ENCODE measurements at regions not wholly inside any gene's neighbourhood (a gene's known extent, or its start where the extent isn't known, plus 50 kb on each side); places are given as distances from the start of the nearest gene placed in this dataset.

DNA sequence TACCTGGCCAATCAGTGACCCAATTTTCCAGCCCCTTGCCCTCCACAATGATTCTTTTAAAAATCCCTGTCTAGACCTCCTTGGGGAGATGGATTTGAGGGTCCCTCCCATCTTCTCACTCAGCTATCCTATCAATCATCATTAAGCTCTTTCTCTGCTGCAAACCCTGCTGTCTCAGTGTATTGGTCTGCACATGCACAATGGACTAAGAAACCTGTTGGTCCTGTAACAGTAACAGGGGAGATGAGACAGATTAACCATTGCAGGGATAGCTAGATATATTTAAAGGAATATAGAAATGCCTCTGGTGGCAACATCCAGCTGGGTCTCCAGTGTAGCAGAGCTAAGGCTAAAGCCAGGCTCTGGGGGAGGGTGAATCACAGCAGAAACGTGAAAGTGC, 74.6 kb upstream of the CHRNA7 start:
- DNase-seq (ENCODE audit: low read depth in 2 of 2, low spot score in 1 of 2) = no peak

DNA sequence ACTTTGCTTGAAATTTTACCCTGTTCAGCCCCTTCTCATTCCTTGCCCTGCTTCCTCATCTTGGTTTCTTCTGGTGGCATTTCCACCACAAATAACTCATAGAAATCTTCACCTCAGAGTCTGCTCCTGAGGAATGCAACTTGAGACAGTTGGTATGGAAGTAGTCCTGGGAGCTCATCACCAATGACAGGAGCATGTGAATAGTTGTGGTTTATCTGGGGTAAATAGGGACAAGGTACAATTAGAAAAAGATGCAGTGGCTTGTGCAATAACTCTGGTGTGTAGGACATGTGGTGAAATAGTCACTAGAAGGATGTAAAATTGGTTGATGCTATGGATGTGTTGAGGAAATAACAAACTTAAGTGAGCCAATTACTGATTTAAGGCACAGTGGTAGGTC, 72.7 kb upstream of the CHRNA7 start:
- no peak for DNase-seq (ENCODE audit: low read depth in 2 of 2, low spot score in 1 of 2)

DNA sequence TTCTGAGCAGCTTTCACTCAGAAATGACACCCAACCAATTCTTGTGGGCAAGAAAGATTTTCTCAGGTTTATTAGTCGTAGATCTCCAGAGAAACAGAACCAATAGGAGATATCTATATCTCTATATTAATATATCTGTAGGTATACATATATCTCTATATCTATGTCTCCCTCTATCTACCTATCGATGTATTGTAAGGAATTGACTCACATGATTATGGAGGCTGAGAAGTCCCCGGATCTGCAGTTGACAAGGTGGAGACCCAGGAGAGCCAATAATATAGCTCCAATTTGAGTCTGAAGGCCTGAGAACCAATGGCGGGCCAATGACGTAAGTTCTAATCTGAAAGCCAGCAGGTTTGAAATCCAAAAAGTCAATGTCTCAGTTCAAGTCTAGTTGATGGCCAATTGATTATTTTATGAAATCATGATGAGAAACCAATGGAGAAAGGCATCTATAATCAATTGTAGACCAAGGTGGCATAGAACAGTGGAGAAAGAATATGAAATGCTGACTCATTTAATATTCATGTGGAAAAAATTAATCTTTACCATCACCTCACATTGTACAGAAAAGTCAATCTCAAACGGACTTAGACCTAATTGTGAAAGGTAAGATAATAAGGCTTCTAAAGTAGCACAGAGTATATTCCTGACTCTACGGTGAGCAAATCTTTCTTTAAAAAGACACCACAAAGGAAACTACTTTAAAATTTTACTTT, 65.6 kb upstream of the CHRNA7 start:
- DNase-seq (ENCODE audit: low read depth in 2 of 2, low spot score in 1 of 2) = no peak

DNA sequence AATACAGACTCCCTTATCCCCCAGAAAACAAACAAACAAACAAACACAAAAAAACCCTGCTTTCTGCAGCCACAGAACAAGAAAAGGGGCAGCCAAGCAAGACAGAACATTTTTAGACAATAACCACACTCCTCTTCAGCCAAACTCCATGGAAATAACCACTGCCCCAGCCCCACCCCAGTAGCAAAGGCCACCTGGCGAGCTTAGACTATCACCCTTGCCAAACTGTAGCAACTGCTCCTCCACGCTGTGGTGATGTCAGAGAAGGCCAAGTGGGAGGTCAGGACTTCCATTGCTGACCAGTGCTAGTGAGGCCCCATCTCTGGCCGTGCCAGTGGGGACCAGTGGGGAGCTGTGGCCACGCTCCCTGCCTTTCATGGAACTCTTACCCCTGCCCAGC, 60.3 kb upstream of the CHRNA7 start:
- no peak for DNase-seq (ENCODE audit: low read depth in 2 of 2, low spot score in 1 of 2)

DNA sequence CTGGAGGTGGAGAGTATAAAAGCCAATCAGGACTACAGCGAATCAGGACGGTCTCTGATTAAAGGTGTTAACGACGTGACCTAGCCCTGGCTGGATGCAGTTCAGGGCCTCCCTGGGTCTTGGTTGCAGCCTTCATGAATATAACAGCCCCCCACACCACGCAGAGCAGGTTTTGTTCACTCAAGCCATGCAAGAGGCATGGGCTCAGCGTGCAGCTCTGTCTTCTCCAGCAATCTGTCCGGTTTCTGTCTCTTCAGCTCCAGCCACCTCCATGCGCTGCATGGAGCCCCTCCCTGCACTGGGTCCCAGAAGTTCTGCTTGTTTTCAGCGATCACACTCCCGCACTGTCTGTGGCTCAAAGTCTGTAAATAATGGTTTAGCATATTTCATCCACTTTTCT, 57.1 kb upstream of the CHRNA7 start:
- no peak for DNase-seq (ENCODE audit: low read depth in 2 of 2, low spot score in 1 of 2)

DNA sequence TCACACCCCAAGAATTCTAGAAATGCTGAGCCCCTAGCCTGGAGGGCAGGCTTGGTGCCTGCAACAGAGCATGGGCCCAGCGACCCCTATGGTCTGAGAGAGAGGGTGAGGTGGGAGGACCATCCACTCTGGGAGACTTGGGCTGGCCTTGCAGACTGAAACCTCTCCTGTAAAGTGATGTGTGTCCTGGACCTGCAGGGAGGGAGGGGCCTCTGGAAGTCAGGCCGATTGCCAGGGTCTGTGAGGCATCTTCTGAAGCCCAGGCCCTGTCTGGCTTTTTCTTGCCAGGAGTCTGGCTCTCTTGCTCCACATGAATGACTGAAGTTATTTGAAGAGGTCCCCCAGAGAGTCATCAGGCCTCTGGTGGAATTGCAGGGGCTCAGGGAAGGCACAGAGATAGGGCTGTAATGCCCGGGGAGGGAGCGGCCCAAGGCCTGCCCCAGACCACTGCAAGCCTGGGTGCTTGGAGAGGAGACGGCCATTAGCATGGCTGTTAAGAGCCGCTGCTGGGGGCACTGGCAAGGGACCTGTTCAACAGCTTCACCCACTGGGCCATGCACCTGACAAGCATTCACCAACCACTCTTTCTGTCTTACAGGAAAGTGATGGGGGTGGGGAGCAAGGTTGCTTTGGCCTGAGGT, 56.0 kb upstream of the CHRNA7 start:
- no peak for DNase-seq (ENCODE audit: low read depth in 2 of 2, low spot score in 1 of 2)

DNA sequence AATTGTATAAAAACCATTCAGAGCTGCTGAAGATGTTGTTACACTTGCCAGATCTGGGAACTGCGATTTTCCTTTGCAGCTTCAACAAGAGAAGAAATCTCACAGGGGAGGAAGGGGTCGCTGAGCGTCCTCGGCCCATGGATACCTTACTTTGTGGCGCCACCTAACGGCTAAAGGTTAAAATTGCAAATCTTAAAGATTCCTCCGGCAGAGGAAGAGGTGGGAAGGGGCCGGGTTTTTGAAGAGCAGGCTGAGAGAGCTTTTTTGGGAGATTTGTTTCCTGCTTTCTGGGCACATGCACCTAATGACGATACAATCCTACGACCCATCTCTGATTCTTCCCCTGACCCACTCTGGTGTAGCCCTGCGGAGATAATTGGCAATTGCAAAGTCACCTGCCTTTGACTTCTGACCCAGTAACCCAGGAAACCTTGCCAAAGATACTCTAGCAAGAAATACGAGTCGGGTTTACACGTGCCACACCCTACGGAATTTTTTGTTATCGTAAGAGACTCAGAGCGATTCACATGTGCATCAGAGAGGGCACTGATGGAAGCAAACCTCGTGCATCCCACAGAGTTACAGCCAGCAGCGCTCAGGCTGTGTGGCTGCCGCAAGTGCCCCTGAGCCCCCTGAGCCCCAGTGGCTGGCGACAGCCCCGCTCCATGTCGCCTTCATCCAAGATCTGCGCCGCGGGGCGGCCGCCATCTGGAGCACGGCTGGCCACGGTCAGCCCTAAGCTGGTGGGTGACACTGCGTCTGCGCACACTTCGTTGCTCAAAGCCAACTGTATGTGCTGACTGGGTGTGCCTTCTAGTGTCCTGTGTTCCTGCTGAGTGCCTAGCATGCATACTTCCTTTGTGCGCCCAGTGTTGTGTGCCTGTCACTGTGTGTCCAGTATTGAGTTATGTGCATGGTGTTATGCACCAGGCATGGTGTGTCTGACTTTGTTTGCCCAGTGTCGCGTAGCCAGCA, 55.2 kb upstream of the CHRNA7 start:
- DNase-seq (ENCODE audit: low read depth in 2 of 2, low spot score in 1 of 2) = no peak

DNA sequence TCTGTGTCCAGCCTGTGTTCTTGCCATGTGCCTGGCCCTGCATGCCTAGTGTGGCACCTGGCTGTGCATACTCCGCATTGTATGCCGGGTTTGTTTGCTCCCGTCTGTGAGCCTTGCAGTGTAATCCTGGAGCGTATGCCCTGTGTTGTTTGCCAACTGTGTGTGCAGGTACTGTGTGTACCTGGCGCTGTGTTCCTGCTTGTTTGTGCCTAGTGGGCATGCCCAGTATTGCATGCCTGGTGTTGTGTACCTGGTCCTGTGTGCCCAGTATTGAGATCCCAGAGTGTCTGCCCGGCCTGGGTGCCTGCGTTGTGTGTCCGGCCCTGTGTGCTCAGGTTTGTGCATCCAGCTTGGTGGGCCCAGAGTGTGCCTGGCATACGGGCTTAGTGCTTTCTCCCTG, 54.5 kb upstream of the CHRNA7 start:
- DNase-seq (ENCODE audit: low read depth in 2 of 2, low spot score in 1 of 2) = no peak

DNA sequence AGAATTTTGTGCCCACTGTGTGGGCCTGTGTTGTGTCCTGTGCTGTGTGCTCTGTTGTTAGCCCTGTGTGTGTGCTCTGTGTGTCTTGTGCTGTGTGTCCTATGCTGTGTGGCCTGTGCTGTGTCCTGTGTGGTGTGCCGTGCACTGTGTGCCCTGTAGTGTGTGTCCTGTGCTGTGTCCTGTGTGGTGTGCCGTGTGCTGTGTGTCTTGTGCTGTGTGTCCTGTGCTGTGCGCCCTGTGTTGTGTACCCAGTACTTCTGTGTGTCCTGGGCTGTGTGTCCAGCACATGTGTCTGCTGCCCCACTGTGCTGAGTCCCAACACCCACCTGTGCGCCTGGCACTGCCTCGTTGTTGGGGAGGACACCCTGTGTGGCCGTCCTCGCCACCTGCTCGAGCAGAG, 53.2 kb upstream of the CHRNA7 start:
- no peak for DNase-seq (ENCODE audit: low read depth in 2 of 2, low spot score in 1 of 2)

DNA sequence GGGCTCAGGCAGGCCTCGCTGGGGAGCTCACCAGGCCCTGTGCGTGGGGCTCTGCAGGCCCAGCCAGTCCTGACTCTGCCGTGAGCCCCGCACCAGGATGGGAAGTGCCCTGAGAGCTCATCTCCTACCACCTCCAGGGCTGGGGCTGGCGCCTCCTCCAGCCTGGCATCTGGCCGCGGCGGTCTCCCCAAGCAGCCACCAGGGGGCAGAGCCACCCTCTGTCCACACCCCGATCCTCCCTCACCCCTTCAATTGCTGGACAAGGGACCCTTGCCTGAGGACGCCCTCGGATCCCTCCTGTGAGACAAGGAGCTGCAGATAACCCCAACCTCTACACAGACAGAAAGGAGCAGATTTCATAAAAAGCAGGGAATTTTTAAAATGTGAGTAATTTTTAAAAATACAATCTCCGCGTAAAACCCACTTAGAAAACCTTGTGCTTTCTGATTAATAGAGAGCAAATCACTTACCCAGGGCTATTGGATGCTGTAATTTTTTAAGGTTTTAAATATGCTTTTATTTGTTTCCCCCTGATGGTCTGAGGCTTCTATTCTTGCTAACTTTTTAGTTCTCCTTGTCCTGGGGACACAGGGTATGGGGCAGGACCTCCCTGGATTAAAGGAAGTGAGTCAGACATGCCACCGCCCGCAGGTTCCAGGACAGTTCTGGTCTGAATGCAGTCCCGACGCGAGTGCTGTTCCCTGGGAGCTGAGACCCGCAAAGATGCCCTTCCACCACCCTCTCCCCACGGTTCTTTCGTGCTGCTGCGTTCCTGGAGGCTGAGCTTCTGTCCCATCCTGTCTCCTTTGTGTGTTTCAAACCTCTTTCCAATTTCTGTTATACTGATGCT, 52.3 kb upstream of the CHRNA7 start:
- DNase-seq (ENCODE audit: low read depth in 2 of 2, low spot score in 1 of 2) = no peak
